Medulla oblongata (tissue), 1 donor: ENCODE measurements at regions not wholly inside any gene's neighbourhood (a gene's known extent, or its start where the extent isn't known, plus 50 kb on each side); places are given as distances from the start of the nearest gene placed in this dataset.

Experiments
- DNase-seq: peaks from one replicate; pipeline ENCODE4 v3.0.0-alpha.2; 2015; ENCODE audit errors: extremely low spot score

DNA sequence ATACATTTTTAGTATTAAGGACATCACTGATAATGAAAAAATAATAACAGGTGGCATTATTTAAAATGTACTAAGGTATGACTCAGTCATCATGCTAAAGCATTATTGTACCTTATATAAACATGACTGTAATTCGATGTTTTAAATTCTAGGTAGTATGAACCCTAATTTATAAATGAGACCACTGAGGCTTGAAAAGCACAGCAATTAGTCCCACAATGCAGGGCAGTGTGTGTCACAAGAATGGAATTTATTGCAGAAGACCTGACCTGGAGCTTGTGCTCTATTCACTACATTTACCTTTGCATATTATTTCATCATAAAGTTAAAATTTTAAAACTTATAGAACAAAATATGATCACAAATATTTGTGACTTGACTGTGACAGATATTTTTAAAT, 358.5 kb upstream of the DSEL start:
- no peak for DNase-seq

DNA sequence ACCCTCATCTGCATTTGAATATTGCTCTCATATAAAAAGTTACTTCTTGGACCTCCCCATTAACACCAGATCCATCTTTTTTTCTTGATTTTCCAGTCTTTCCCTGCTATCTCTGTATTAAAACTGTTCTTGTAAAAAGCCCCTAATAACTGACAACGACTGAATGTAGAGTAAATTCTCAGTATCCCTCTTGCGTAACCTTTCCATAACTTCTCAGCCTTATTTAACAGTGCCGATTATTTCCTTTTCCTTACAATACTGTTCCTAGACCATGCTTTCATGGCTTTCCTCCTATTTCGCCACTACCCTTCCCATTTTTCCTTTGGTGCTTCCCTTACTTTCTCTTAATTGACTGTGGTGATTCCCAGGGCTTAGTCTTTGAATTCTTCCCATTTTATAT, 348.9 kb upstream of the DSEL start:
- DNase-seq, result no peak

GRCh38 chr18:67864677-67865340, 348.3 kb upstream of the DSEL start:
- no peak for DNase-seq

GRCh38 chr18:67862069-67862468, 345.5 kb upstream of the DSEL start:
- no peak for DNase-seq

- no peak for DNase-seq
Observed at GRCh38 chr18:67854340-67854739, 337.8 kb upstream of the DSEL start.

GRCh38 chr18:67846422-67847098, 330.0 kb upstream of the DSEL start:
- no peak for DNase-seq

GRCh38 chr18:67845035-67845434, 328.5 kb upstream of the DSEL start:
- peak; percentile 7 for DNase-seq

DNA sequence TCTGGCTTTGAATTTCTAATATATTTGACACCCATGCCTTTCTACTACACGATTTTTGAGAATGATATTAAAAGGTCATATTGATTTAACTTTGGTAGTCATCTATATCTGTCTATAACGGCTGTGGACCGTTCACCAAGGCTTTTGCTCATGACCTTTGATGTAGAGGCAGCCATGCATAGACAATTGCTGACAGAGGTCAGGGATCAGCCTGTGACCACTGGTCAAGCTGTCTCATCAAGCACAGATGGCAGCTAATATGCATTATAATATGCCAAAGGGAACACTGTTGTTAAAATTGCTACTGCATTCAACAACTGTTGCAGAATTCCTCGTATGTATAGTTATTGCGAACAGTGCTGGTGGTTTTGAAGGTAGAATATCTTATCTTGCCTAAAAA, 323.9 kb upstream of the DSEL start:
- no peak for DNase-seq

- DNase-seq, result no peak
Observed at GRCh38 chr18:67818432-67818831, 301.9 kb upstream of the DSEL start.

- DNase-seq, result no peak
Observed at GRCh38 chr18:67815280-67815679, 298.8 kb upstream of the DSEL start.

GRCh38 chr18:67813380-67814028, 297.0 kb upstream of the DSEL start:
- DNase-seq, result no peak

- no peak for DNase-seq
Observed at GRCh38 chr18:67805261-67805660, 288.7 kb upstream of the DSEL start.

GRCh38 chr18:67794521-67794920, 278.0 kb upstream of the DSEL start:
- DNase-seq, result no peak

DNA sequence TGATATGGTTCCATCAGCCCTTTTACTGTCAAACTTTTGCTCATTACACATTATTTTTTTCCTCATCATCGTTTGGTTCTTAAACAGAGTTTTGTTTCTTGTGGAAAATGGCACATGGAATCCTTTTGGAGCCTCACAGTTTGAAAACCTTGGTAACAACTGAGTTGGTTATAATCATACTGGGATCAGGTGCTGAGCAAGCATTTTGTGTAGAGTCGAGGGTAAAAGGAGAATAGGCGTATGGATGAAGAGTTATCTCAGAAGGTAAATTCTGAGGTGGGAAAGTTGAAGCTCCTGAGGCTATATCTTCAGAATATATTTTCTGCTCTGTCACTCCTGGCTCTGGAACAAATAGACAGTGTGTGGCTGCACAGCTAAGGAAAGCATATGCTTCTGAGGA, 274.0 kb upstream of the DSEL start:
- DNase-seq, result no peak

- no peak for DNase-seq
Observed at GRCh38 chr18:67789165-67789545, 272.6 kb upstream of the DSEL start.

- no peak for DNase-seq
Observed at GRCh38 chr18:67788310-67789164, 272.0 kb upstream of the DSEL start.

DNA sequence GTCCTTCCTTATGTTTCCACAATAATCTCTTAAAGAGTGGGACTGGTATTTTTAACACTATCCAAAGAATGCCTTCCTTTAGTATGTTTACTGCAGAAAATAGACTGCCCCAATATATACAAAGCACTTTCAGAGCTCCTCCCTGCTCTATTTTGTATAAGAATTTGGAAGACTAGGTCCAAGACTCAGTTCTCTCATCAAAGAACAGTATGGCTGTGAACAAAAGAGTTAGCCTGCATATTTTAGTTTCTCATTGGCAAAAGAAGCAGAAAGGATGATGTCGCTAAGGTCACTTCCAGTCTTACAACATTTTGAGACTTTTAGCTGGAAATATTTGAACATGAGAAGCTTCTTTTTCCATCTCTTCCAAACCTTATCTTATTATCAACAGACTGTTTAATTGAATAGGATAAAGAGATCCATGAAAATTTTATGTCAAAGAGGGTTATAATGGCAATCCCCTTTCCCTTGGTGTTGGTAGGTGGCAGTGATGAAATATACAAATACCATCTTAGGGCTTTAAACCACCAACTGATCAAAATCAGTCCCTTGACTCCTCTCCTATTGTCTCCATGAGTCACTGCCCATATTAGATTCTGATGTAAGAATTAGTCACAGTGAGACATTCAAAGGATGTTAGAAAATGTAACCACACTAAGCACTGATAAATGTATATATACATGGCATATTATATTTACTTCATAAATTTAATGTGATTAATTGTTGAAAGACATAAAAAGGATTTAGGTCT, 266.9 kb upstream of the DSEL start:
- no peak for DNase-seq

DNA sequence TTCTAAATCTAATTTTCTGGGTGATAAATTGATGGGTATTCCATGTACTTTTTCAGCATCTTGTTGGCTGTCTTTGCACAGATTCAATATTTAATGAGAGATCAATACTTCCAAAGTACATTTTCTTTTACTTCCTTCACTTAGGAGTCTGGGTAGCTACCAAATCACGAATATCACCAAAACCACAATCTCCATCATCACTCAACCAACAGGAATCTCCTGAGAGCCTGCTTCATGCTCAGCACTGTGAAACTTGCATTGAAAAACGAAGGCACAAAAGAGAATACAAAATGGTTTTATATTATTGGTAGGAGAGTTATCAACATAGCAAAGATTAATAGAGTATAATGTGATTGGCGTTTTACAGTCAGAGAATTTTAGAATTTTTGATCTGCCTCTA, 261.5 kb upstream of the DSEL start:
- no peak for DNase-seq

DNA sequence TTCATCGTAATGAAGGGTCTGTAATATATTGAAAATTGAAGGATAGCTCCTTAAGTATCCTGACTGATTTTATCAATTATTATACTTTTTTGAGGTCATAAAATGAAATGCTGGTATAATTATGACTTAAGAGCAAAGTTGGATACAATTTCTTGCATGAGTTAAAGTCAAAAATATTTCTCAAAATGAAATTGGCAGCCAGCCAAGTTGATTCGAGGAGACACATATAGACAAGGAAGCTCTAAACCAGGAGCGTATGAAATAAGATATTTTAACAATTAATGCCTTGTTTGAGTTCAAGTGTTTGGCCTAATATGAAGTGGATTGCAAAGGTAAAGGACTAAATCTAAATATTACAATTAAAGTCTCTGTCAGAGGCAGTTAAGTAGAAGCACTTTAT, 260.4 kb upstream of the DSEL start:
- DNase-seq, result no peak

GRCh38 chr18:67771271-67771670, 254.8 kb upstream of the DSEL start:
- DNase-seq, result no peak

GRCh38 chr18:67770520-67770919, 254.0 kb upstream of the DSEL start:
- DNase-seq, result no peak

DNA sequence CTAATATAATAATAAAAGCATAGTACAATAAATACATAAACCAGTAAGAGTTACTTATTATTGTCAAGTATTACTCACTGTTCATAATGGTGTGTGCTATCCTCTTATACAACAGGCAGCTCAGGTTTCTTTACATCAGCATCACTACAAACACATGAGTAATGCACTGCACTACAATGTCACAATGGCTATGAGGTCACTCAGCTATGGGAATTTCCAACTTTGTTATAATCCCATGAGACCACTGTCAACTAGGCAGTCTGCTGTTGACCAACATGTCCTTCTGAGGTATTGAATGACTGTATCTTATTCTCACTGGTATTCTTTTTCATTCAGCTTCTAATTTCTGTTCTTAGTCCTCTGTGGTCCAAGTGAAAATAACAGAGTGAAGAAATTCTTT, 250.4 kb upstream of the DSEL start:
- DNase-seq, result no peak
